SK-N-SH (cell line): ENCODE measurements at regions not wholly inside any gene's neighbourhood (a gene's known extent, or its start where the extent isn't known, plus 50 kb on each side); places are given as distances from the start of the nearest gene placed in this dataset.
A peak's percentile ranks its signal among the peaks of the same experiment; 100 is the strongest.

Experiments
- CTCF ChIA-PET: fragments of 300-600, 350-600 bp; formaldehyde crosslinking; extraction: SDS; loops from one replicate; lab custom pipeline; 2021; lab: Yijun Ruan, JAX
- POLR2A ChIA-PET: fragments of 350-600 bp; sonication (Branson Sonifier 250); formaldehyde crosslinking; extraction: SDS; loops from one replicate; lab custom pipeline; 2020; ENCODE audit warnings: antibody characterized with exemption, inconsistent platforms; lab: Yijun Ruan, JAX
- DNase-seq: peaks from one replicate; pipeline ENCODE4 v3.0.0; 2012
- H2AFZ ChIP-seq: fragments of 200-600 bp; sonication (generic); 2 replicates; pipeline ENCODE4 v1.8.1; 2016; ENCODE audit warnings: antibody characterized with exemption, mild to moderate bottlenecking, low read depth
- H3F3A ChIP-seq: fragments of 200-600 bp; sonication (generic); replicated peaks from 2 replicates; pipeline ENCODE3; 2016; ENCODE audit warnings: antibody characterized with exemption, mild to moderate bottlenecking; ENCODE audit not compliant: insufficient read depth
- H3K27ac ChIP-seq, 2 experiments: fragments of 200-500 bp in 1 of 2; fragments of 200-600 bp in 1 of 2; sonication (Bioruptor generic) in 1 of 2; sonication (generic), shearing (Covaris generic) in 1 of 2; 2 replicates each; pipeline versions ENCODE4 v1.5.1 to v1.6.1; 2014 to 2016; ENCODE audit warnings: low read depth in 2 of 2, inconsistent platforms in 1 of 2, low read length in 1 of 2, mild to moderate bottlenecking in 1 of 2, mixed read lengths in 1 of 2
- H3K27me3 ChIP-seq: fragments of 200-600 bp; sonication (generic), shearing (Covaris generic); 2 replicates; pipeline ENCODE4 v1.6.1; 2016; ENCODE audit warnings: mixed run types; ENCODE audit not compliant: insufficient read depth
- H3K36me3 ChIP-seq, 2 experiments: fragments of 200-500 bp in 1 of 2; fragments of 200-600 bp in 1 of 2; sonication (Bioruptor generic) in 1 of 2; sonication (generic) in 1 of 2; replicated peaks in 1 of 2; 2 replicates each; pipeline versions ENCODE3 to v1.5.1; 2014 to 2016; ENCODE audit warnings: low read length in 1 of 2, mild to moderate bottlenecking in 1 of 2; ENCODE audit not compliant: insufficient read depth in 2 of 2, control insufficient read depth in 1 of 2
- H3K4me1 ChIP-seq, 2 experiments: fragments of 200-500 bp in 1 of 2; fragments of 200-600 bp in 1 of 2; sonication (Bioruptor generic) in 1 of 2; sonication (generic), shearing (Covaris generic) in 1 of 2; 2 replicates each; pipeline versions ENCODE4 v1.5.1 to v1.6.1; 2014 to 2016; ENCODE audit warnings: low read depth in 1 of 2, low read length in 1 of 2, mixed run types in 1 of 2; ENCODE audit not compliant: insufficient read depth in 2 of 2, control insufficient read depth in 1 of 2
- H3K4me2 ChIP-seq: fragments of 200-600 bp; sonication (generic), shearing (Covaris generic); 2 replicates; pipeline ENCODE4 v1.6.1; 2017; ENCODE audit warnings: mixed run types
- H3K4me3 ChIP-seq, 2 experiments: fragments of 200-500 bp in 1 of 2; fragments of 200-600 bp in 1 of 2; sonication (Bioruptor generic) in 1 of 2; sonication (generic), shearing (Covaris generic) in 1 of 2; 2 replicates each; pipeline versions ENCODE4 v1.5.1 to v1.8.1; 2014 to 2016; ENCODE audit warnings: low read depth in 2 of 2, inconsistent platforms in 1 of 2, low read length in 1 of 2, mild to moderate bottlenecking in 1 of 2, mixed read lengths in 1 of 2, moderate library complexity in 1 of 2
- H3K79me2 ChIP-seq: fragments of 200-600 bp; sonication (generic); 2 replicates; pipeline ENCODE4 v1.8.1; 2017; ENCODE audit warnings: mild to moderate bottlenecking; ENCODE audit not compliant: insufficient read depth
- H3K9ac ChIP-seq: fragments of 200-600 bp; sonication (generic); 2 replicates; pipeline ENCODE4 v1.6.1; 2017; ENCODE audit warnings: mixed run types
- H3K9me2 ChIP-seq: fragments of 200-600 bp; sonication (generic); 2 replicates; pipeline ENCODE4 v1.6.1; 2017; ENCODE audit warnings: mixed run types
- H3K9me3 ChIP-seq: fragments of 200-600 bp; sonication (generic); 2 replicates; pipeline ENCODE4 v1.6.1; 2017; ENCODE audit warnings: mixed run types, mild to moderate bottlenecking, moderate library complexity
- H4K20me1 ChIP-seq: fragments of 200-600 bp; sonication (generic); 2 replicates; pipeline ENCODE4 v1.6.1; 2017; ENCODE audit warnings: mild to moderate bottlenecking, mixed run types; ENCODE audit not compliant: insufficient read depth
- ELF1 ChIP-seq: IDR thresholded peaks from 2 replicates; pipeline ENCODE4 v1.4.0; 2012
- EP300 ChIP-seq, 2 experiments: IDR thresholded peaks; 2 replicates each; pipeline versions ENCODE4 v1.4.0 to v1.6.1; 2012; ENCODE audit warnings: borderline replicate concordance in 1 of 2, low read depth in 1 of 2, low read length in 1 of 2
- EZH2phosphoT487 ChIP-seq: fragments of 200-600 bp; sonication (generic); IDR thresholded peaks from 2 replicates; pipeline ENCODE4 v1.6.1; 2017; ENCODE audit warnings: low read depth, mixed run types, mild to moderate bottlenecking, antibody characterized with exemption, moderate library complexity, borderline replicate concordance
- JUND ChIP-seq: IDR thresholded peaks from 2 replicates; pipeline ENCODE4 v1.4.0; 2012
- MEF2A ChIP-seq: IDR thresholded peaks from 2 replicates; pipeline ENCODE4 v1.4.0; 2012; ENCODE audit warnings: low read depth, borderline replicate concordance
- MXI1 ChIP-seq: IDR thresholded peaks from 2 replicates; pipeline ENCODE4 v1.6.1; 2012; ENCODE audit warnings: mild to moderate bottlenecking, low read depth, low read length, improper control_type of control experiment
- NFIC ChIP-seq: IDR thresholded peaks from 2 replicates; pipeline ENCODE4 v1.4.0; 2012; ENCODE audit warnings: borderline replicate concordance
- POLR2AphosphoS5 ChIP-seq: IDR thresholded peaks from 2 replicates; pipeline ENCODE4 v1.6.1; 2012; ENCODE audit warnings: low read depth, low read length
- RFX5 ChIP-seq: IDR thresholded peaks from 2 replicates; pipeline ENCODE4 v1.6.1; 2012; ENCODE audit warnings: mild to moderate bottlenecking, improper control_type of control experiment, low read length
- RXRA ChIP-seq: IDR thresholded peaks from 2 replicates; pipeline ENCODE4 v1.4.0; 2012; ENCODE audit warnings: low read depth, mild to moderate bottlenecking, borderline replicate concordance
- SIN3A ChIP-seq: IDR thresholded peaks from 2 replicates; pipeline ENCODE4 v1.6.1; 2012; ENCODE audit warnings: low read depth, mild to moderate bottlenecking, low read length, moderate library complexity, borderline replicate concordance
- SMC3 ChIP-seq: IDR thresholded peaks from 2 replicates; pipeline ENCODE4 v1.6.1; 2012; ENCODE audit warnings: low read depth, low read length, improper control_type of control experiment
- TEAD4 ChIP-seq: IDR thresholded peaks from 2 replicates; pipeline ENCODE4 v1.4.0; 2012; ENCODE audit warnings: mild to moderate bottlenecking, borderline replicate concordance; ENCODE audit not compliant: insufficient read depth
- ZBTB33 ChIP-seq: IDR thresholded peaks from 2 replicates; pipeline ENCODE4 v1.4.0; 2012; ENCODE audit warnings: low read depth, borderline replicate concordance
- WGBS: methylation state at CpG from one replicate; pipeline ENCODE4 v1.1.6; 2017; ENCODE audit warnings: low lambda C conversion rate; 5-methylcytosine and 5-hydroxymethylcytosine counted together
- TF ChIP-seq, protein P1 (sequence below): fragments of 150-350 bp; IDR thresholded peaks from 2 replicates; pipeline ENCODE4 v1.6.1; 2017; ENCODE audit warnings: antibody characterized with exemption, low read length, low read depth, borderline replicate concordance
- TF ChIP-seq, protein P2 (sequence below): IDR thresholded peaks from 2 replicates; pipeline ENCODE4 v1.6.1; 2012; ENCODE audit warnings: mild to moderate bottlenecking, low read depth, low read length, moderate library complexity
- TF ChIP-seq, protein P3 (sequence below): IDR thresholded peaks from 2 replicates; pipeline ENCODE4 v1.4.0; 2012; ENCODE audit warnings: low read depth, borderline replicate concordance
- TF ChIP-seq, protein P4 (sequence below): fragments of 150-350 bp; IDR thresholded peaks from 2 replicates; pipeline ENCODE4 v1.6.1; 2016; ENCODE audit warnings: mild to moderate bottlenecking, low read depth, low read length

- TF ChIP-seq ZBTB33, result no peak; the same call in 1 of the 2 replicates
- TF ChIP-seq ELF1, result no peak
- no peak for TF ChIP-seq SIN3A
- TF ChIP-seq MEF2A, result peak; percentile 66
- TF ChIP-seq, protein P1, sequence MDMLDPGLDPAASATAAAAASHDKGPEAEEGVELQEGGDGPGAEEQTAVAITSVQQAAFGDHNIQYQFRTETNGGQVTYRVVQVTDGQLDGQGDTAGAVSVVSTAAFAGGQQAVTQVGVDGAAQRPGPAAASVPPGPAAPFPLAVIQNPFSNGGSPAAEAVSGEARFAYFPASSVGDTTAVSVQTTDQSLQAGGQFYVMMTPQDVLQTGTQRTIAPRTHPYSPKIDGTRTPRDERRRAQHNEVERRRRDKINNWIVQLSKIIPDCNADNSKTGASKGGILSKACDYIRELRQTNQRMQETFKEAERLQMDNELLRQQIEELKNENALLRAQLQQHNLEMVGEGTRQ, result no peak
- peak; percentile 97 for TF ChIP-seq TEAD4
- TF ChIP-seq MXI1, result no peak
- TF ChIP-seq EP300 (IDR thresholded peaks at IDR 0.05; ENCODE audit: borderline replicate concordance in 1 of 2, low read depth in 1 of 2, low read length in 1 of 2), result peak; percentile 66 to 97; a peak in 3 of 4 replicates
- TF ChIP-seq, all 33 proteins: peak for 12
Measured at GRCh38 chr3:157786211-157786610, 283.0 kb upstream of the VEPH1 start (continued).

GRCh38 chr3:157785102-157785826 lies 282.0 kb upstream of the VEPH1 start:
- peaks cover 28 to 37% of the 10 kb centered on the region in 2 experiments for H3K4me1 ChIP-seq
- CTCF ChIA-PET, result interaction anchor here (0.9 to 1.4 kb wide), 2 partner anchors 15 to 649 kb away, joined by 3 read pairs; no protein-coding TSS in a partner anchor
- POLR2A ChIA-PET, result interaction anchor here (0.6 kb wide), 1 partner anchor 63 kb away, joined by 3 read pairs; no protein-coding TSS in a partner anchor
- H3K27me3 ChIP-seq, result no peaks in the 10 kb centered on the region
- H3K9ac ChIP-seq, result peak overlapping the region; percentile 42; the same call in 1 of the 2 replicates
- 2% methylated on average over 6 of the region's 6 CpGs for WGBS
- H3F3A ChIP-seq, result peaks cover 33% of the 10 kb centered on the region
- H3K36me3 ChIP-seq, result no peaks in the 10 kb centered on the region
- H3K79me2 ChIP-seq, result no peaks in the 10 kb centered on the region
- no peak overlapping the region for H2AFZ ChIP-seq
- peak overlapping the region; percentile 59 for H3K4me2 ChIP-seq
- peak overlapping the region in 1 of 2 experiments; percentile 23; a peak in 1 of 4 replicates for H3K4me3 ChIP-seq
- DNase-seq, result peak; percentile 65
- H3K9me2 ChIP-seq, result no peaks in the 10 kb centered on the region
- H4K20me1 ChIP-seq, result no peaks in the 10 kb centered on the region
- peak overlapping the region; percentile 87 to 96 for H3K27ac ChIP-seq
- H3K9me3 ChIP-seq, result no peaks in the 10 kb centered on the region
- TF ChIP-seq, protein P2, sequence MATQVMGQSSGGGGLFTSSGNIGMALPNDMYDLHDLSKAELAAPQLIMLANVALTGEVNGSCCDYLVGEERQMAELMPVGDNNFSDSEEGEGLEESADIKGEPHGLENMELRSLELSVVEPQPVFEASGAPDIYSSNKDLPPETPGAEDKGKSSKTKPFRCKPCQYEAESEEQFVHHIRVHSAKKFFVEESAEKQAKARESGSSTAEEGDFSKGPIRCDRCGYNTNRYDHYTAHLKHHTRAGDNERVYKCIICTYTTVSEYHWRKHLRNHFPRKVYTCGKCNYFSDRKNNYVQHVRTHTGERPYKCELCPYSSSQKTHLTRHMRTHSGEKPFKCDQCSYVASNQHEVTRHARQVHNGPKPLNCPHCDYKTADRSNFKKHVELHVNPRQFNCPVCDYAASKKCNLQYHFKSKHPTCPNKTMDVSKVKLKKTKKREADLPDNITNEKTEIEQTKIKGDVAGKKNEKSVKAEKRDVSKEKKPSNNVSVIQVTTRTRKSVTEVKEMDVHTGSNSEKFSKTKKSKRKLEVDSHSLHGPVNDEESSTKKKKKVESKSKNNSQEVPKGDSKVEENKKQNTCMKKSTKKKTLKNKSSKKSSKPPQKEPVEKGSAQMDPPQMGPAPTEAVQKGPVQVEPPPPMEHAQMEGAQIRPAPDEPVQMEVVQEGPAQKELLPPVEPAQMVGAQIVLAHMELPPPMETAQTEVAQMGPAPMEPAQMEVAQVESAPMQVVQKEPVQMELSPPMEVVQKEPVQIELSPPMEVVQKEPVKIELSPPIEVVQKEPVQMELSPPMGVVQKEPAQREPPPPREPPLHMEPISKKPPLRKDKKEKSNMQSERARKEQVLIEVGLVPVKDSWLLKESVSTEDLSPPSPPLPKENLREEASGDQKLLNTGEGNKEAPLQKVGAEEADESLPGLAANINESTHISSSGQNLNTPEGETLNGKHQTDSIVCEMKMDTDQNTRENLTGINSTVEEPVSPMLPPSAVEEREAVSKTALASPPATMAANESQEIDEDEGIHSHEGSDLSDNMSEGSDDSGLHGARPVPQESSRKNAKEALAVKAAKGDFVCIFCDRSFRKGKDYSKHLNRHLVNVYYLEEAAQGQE, result peak; percentile 72
- no peak for TF ChIP-seq RFX5
- peak; percentile 80 for TF ChIP-seq RXRA
- TF ChIP-seq MEF2A, result peak; percentile 57; the same call in 1 of the 2 replicates
- TF ChIP-seq EZH2phosphoT487, result no peak
- TF ChIP-seq, protein P3, sequence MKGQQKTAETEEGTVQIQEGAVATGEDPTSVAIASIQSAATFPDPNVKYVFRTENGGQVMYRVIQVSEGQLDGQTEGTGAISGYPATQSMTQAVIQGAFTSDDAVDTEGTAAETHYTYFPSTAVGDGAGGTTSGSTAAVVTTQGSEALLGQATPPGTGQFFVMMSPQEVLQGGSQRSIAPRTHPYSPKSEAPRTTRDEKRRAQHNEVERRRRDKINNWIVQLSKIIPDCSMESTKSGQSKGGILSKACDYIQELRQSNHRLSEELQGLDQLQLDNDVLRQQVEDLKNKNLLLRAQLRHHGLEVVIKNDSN, result no peak
- TF ChIP-seq ZBTB33, result peak; percentile 63; the same call in 1 of the 2 replicates
- TF ChIP-seq JUND, result peak; percentile 95
- peak; percentile 78 for TF ChIP-seq POLR2AphosphoS5
- TF ChIP-seq, protein P4, sequence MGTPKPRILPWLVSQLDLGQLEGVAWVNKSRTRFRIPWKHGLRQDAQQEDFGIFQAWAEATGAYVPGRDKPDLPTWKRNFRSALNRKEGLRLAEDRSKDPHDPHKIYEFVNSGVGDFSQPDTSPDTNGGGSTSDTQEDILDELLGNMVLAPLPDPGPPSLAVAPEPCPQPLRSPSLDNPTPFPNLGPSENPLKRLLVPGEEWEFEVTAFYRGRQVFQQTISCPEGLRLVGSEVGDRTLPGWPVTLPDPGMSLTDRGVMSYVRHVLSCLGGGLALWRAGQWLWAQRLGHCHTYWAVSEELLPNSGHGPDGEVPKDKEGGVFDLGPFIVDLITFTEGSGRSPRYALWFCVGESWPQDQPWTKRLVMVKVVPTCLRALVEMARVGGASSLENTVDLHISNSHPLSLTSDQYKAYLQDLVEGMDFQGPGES, result no peak
- TF ChIP-seq SMC3, result no peak
- TF ChIP-seq NFIC, result peak; percentile 83
